Cardiac fibroblast (primary cell): ENCODE measurements at regions not wholly inside any gene's neighbourhood (a gene's known extent, or its start where the extent isn't known, plus 50 kb on each side); places are given as distances from the start of the nearest gene placed in this dataset.

Experiments
- DNase-seq, 2 donors: peaks; one replicate each; pipeline versions ENCODE4 v3.0.0 to v3.0.0-alpha.2; 2010; ENCODE audit warnings: low read depth in 2 of 2
- H3K4me3 ChIP-seq, 2 donors: replicated peaks in 1 of 2; 1 replicate in 1 of 2; 2 replicates in 1 of 2; pipeline ENCODE4 v1.5.1; 2011; ENCODE audit warnings: low read depth in 2 of 2, low read length in 2 of 2, mild to moderate bottlenecking in 2 of 2, moderate library complexity in 1 of 2
- TF ChIP-seq, protein P1 (sequence below): IDR thresholded peaks from one replicate; pipeline ENCODE4 v1.5.1; 2011; ENCODE audit warnings: low read depth, mild to moderate bottlenecking, low read length, inconsistent platforms

GRCh38 chr17:33895491-33895890, 359.6 kb upstream of the CCL2 start:
- DNase-seq = no peak
- H3K4me3 ChIP-seq = no peak overlapping the region
- TF ChIP-seq, protein P1, sequence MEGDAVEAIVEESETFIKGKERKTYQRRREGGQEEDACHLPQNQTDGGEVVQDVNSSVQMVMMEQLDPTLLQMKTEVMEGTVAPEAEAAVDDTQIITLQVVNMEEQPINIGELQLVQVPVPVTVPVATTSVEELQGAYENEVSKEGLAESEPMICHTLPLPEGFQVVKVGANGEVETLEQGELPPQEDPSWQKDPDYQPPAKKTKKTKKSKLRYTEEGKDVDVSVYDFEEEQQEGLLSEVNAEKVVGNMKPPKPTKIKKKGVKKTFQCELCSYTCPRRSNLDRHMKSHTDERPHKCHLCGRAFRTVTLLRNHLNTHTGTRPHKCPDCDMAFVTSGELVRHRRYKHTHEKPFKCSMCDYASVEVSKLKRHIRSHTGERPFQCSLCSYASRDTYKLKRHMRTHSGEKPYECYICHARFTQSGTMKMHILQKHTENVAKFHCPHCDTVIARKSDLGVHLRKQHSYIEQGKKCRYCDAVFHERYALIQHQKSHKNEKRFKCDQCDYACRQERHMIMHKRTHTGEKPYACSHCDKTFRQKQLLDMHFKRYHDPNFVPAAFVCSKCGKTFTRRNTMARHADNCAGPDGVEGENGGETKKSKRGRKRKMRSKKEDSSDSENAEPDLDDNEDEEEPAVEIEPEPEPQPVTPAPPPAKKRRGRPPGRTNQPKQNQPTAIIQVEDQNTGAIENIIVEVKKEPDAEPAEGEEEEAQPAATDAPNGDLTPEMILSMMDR = no peak

DNA sequence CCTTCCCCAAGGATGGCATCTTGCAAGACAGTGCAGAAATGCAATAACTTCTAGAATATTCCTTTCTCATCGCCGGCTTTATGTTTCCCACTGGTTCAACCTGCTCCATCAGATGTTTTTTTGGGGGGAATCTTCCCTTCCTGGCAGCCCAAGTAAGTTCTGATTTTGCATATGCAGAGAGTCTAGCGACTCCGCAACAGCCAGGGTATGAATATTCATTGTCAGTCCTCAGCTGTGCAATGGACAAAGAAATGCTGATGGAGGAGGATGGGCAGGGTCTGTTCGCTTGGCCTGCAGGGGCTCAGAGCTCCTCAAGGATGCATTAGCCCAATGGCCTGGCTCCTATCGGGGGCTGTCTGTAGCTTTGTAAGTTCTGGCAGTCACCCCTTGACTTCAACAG, 358.8 kb upstream of the CCL2 start:
- TF ChIP-seq, protein P1 = no peak
- no peak for DNase-seq
- H3K4me3 ChIP-seq = no peak overlapping the region

GRCh38 chr17:33901085-33901484, 354.0 kb upstream of the CCL2 start:
- H3K4me3 ChIP-seq = no peak overlapping the region
- TF ChIP-seq, protein P1 = no peak
- DNase-seq = no peak

GRCh38 chr17:33902901-33903449, 352.1 kb upstream of the CCL2 start:
- H3K4me3 ChIP-seq = no peak overlapping the region
- TF ChIP-seq, protein P1 = no peak
- DNase-seq = no peak

GRCh38 chr17:33904476-33904875, 350.6 kb upstream of the CCL2 start:
- no peak overlapping the region for H3K4me3 ChIP-seq
- no peak for DNase-seq
- TF ChIP-seq, protein P1 = no peak

GRCh38 chr17:33905338-33905800, 349.7 kb upstream of the CCL2 start:
- no peak for DNase-seq
- TF ChIP-seq, protein P1 = no peak
- H3K4me3 ChIP-seq = no peak overlapping the region
